ENCODE measurements at regions not wholly inside any gene's neighbourhood (a gene's known extent, or its start where the extent isn't known, plus 50 kb on each side); places are given as distances from the start of the nearest gene placed in this dataset.

DNA sequence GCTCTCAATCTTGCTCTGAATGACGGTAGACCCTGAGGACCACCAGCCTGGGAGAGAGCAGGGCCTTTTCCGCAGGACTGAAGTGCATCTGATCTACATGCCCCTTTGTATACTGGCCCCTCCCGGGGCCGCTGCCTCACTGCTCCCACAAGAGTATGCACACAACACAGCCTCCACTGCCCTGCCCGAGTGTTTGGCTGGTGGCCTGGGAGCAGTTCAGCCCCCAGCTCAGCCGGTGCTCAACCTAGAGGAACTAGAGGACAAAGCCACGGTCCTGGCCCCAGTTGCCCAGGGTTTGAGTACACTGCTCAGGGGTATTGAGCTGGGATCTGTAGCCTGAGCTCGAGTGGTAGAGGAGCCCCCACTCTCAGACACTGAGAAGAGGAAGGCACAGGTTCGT lies 118.9 kb upstream of the CAB39 start:
- Histone ChIP-seq H3K4me1 (no peaks in the 10 kb centered on the region), H3K9me3 (no peaks in the 10 kb centered on the region), H3K36me3 (no peaks in the 10 kb centered on the region), H3K27ac (no peak overlapping the region), H3K4me3 (no peak overlapping the region), H3K27me3 (no peaks in the 10 kb centered on the region)
- DNase-seq (peak in 1 of 2 donors; percentile 25), ATAC-seq (ENCODE audit: low FRiP score in 2 of 2) (peak in 1 of 2 donors; percentile 49)
- 89% methylated on average over 9 of the region's 9 CpGs; no CpG with 5 or more reads in 1 of the 2 donors for WGBS, 2 donors
- TF ChIP-seq POLR2AphosphoS5 (IDR thresholded peaks at IDR 0.05) (no peak), POLR2A (IDR thresholded peaks at IDR 0.05) (no peak), EP300 (IDR thresholded peaks at IDR 0.05) (no peak), CTCF (IDR thresholded peaks at IDR 0.05) (no peak)

DNA sequence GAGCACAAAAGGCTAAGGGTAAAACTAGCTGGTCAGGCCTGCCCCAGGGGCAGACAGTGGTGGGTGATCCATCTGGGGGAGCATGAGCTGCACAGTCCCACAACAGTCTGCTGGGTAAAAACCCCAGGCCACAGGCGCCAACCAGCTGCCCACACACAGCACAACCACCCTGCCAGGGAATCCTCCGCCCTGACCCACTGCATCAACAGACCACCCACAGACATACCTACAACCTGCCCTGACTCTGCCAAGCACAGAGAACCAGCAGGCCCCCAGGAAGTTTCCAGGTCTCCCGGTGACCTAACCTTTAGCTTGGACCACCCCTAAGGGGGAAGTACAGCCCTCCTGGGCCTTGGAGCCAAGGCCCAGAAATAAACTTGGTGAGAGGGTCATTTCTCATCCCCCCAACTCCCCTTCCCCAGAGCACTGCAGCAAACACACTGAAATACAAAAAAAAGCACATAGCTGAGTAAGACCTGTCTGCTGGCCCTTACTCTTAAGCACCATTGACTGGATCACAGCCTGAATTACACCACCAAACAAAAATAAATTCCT lies 118.3 kb upstream of the CAB39 start:
- no peak for ATAC-seq (ENCODE audit: low FRiP score in 2 of 2)
- Histone ChIP-seq H3K4me3 (no peak overlapping the region), H3K4me1 (no peaks in the 10 kb centered on the region), H3K36me3 (no peaks in the 10 kb centered on the region), H3K27ac (no peak overlapping the region), H3K9me3 (no peaks in the 10 kb centered on the region), H3K27me3 (no peaks in the 10 kb centered on the region)
- DNase-seq = peak in 1 of 2 donors; percentile 19
- TF ChIP-seq CTCF (IDR thresholded peaks at IDR 0.05) (no peak), EP300 (IDR thresholded peaks at IDR 0.05) (no peak), POLR2A (IDR thresholded peaks at IDR 0.05) (no peak), POLR2AphosphoS5 (IDR thresholded peaks at IDR 0.05) (no peak)
- 100% methylated on average over 1 to 3 of the region's 3 CpGs for WGBS, 2 donors

- 86 to 89% methylated on average over 2 of the region's 2 CpGs for WGBS, 2 donors
These were observed 112.8 kb upstream of the CAB39 start for GRCh38 chr2:230599853-230600252.

DNA sequence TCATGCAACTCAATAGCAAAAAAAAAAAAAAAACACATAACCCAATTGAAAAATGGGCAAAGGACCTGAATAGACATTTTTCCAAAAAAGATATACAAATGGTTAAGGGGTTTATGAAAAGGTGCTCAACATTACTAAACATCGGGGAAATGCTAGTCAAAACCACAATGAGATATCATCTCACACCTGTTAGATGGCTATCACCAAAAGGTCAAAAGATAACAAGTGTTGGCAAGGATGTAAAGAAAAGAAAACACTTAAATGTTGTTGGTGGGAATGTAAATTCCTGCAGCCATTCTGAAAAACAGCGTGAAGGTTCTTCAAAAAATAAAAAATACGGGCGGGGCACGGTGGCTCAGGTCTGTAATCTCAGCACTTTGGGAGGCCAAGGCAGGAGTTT lies 112.4 kb upstream of the CAB39 start:
- ATAC-seq (ENCODE audit: low FRiP score in 2 of 2) (no peak), DNase-seq (no peak)
- Histone ChIP-seq H3K9me3 (no peaks in the 10 kb centered on the region), H3K27me3 (no peaks in the 10 kb centered on the region), H3K36me3 (no peaks in the 10 kb centered on the region), H3K27ac (no peak overlapping the region), H3K4me1 (peaks cover 5 to 14% (median 8%) of the 10 kb centered on the region in 4 donors), H3K4me3 (no peak overlapping the region)
- 55 to 59% methylated on average over 5 of the region's 5 CpGs for WGBS, 2 donors
- no peak for TF ChIP-seq CTCF (IDR thresholded peaks at IDR 0.05)
- TF ChIP-seq POLR2A (IDR thresholded peaks at IDR 0.05) = no peak
- TF ChIP-seq EP300 (IDR thresholded peaks at IDR 0.05) = no peak
- TF ChIP-seq POLR2AphosphoS5 (IDR thresholded peaks at IDR 0.05) = no peak

More at GRCh38 chr2:230599853-230600252, 112.8 kb upstream of the CAB39 start:
- no peak for ATAC-seq (ENCODE audit: low FRiP score in 2 of 2)
- no peaks in the 10 kb centered on the region for H3K27me3 ChIP-seq
- peaks cover 5 to 14% (median 8%) of the 10 kb centered on the region in 4 donors for H3K4me1 ChIP-seq
- H3K27ac ChIP-seq = no peak overlapping the region
- H3K9me3 ChIP-seq = no peaks in the 10 kb centered on the region
- no peak for DNase-seq
- TF ChIP-seq POLR2A (IDR thresholded peaks at IDR 0.05) = no peak
- no peak for TF ChIP-seq EP300 (IDR thresholded peaks at IDR 0.05)
- TF ChIP-seq POLR2AphosphoS5 (IDR thresholded peaks at IDR 0.05) = no peak
- no peak for TF ChIP-seq CTCF (IDR thresholded peaks at IDR 0.05)
- no peaks in the 10 kb centered on the region for H3K36me3 ChIP-seq
- H3K4me3 ChIP-seq = no peak overlapping the region

DNA sequence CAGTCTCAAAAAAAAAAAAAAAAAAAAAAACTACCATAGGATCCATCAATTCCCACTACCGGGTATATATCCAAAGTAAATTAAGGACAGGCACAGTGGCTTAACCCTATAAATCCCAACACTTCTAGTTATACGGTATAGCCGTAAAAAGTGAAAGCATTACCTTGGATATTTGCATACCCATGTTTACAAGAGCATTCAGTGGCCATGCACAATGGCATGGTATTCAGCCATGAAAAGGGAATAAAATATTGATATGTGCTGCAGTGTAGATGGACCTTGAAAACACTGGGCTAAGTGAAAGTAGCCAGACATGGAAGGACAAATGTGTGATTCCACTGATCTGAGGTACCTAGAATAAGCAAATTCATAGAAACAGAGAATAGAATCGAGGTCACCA lies 111.8 kb upstream of the CAB39 start:
- DNase-seq (no peak), ATAC-seq (ENCODE audit: low FRiP score in 2 of 2) (no peak)
- no peak overlapping the region for H3K4me3 ChIP-seq
- TF ChIP-seq CTCF (IDR thresholded peaks at IDR 0.05) = no peak
- no peak for TF ChIP-seq EP300 (IDR thresholded peaks at IDR 0.05)
- no peak for TF ChIP-seq POLR2A (IDR thresholded peaks at IDR 0.05)
- TF ChIP-seq POLR2AphosphoS5 (IDR thresholded peaks at IDR 0.05) = no peak
- peaks cover 5 to 14% (median 8%) of the 10 kb centered on the region in 4 donors for H3K4me1 ChIP-seq
- no peaks in the 10 kb centered on the region for H3K9me3 ChIP-seq
- H3K27ac ChIP-seq = no peak overlapping the region
- WGBS, 2 donors = 70 to 74% methylated on average over 4 of the region's 4 CpGs
- no peaks in the 10 kb centered on the region for H3K36me3 ChIP-seq
- H3K27me3 ChIP-seq = no peaks in the 10 kb centered on the region

Measured in upper lobe of left lung (tissue), 6 donors.